ENCODE measurements at regions not wholly inside any gene's neighbourhood (a gene's known extent, or its start where the extent isn't known, plus 50 kb on each side); places are given as distances from the start of the nearest gene placed in this dataset.
"Not testable (repeated sequence)": the region's sequence is repeated elsewhere in the genome, so short reads cannot be mapped to it uniquely, and the experiment has no call there.

DNA sequence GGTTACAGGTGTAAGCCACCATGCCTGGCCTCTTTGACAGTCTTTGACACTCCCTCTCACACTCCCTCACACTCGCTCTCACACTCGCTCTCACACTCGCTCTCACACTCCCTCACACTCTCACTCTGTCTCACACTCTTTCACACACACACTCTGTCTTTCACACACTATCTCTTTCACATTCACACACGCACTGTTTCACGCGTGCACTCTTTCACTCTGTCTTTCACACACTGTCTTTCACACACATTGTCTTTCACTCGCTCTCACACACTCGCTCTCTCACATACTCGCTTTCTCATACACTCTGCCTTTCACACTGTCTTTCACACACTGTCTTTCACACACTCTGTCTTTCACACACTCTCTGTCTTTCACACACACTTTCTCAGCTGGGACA lies 167.1 kb upstream of the CXCL13 start:
- no peak for DNase-seq (ENCODE audit: extremely low read depth, low read depth)
- H3K4me3 ChIP-seq (replicated peaks; ENCODE audit: low read depth, low read length), result no peak overlapping the region
- TF ChIP-seq, protein P1, sequence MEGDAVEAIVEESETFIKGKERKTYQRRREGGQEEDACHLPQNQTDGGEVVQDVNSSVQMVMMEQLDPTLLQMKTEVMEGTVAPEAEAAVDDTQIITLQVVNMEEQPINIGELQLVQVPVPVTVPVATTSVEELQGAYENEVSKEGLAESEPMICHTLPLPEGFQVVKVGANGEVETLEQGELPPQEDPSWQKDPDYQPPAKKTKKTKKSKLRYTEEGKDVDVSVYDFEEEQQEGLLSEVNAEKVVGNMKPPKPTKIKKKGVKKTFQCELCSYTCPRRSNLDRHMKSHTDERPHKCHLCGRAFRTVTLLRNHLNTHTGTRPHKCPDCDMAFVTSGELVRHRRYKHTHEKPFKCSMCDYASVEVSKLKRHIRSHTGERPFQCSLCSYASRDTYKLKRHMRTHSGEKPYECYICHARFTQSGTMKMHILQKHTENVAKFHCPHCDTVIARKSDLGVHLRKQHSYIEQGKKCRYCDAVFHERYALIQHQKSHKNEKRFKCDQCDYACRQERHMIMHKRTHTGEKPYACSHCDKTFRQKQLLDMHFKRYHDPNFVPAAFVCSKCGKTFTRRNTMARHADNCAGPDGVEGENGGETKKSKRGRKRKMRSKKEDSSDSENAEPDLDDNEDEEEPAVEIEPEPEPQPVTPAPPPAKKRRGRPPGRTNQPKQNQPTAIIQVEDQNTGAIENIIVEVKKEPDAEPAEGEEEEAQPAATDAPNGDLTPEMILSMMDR (IDR thresholded peaks at IDR 0.05; ENCODE audit: low read depth, low read length, missing control alignments), result no peak

DNA sequence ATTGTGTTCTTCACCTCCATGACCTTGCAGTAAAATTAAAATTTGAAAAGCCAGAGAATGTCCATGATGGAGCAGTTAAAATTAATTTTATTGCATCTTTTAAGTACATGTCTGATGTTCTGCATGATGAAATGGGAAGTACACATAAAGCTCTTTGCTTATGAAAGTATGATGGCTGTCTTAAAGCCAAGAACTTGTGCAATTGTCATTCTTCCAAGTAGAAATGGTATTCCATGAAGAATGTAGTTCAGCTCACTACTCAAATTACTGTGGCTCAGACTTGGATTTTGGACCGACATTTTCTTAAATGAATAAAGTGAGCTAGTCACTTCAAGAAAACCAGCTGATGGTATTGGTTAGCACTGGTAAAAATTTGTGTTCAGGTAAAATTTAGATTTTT lies 161.7 kb upstream of the CXCL13 start:
- no peak for DNase-seq (ENCODE audit: extremely low read depth, low read depth)
- no peak overlapping the region for H3K4me3 ChIP-seq (replicated peaks; ENCODE audit: low read depth, low read length)
- TF ChIP-seq, protein P1 (IDR thresholded peaks at IDR 0.05; ENCODE audit: low read depth, low read length, missing control alignments), result no peak

DNA sequence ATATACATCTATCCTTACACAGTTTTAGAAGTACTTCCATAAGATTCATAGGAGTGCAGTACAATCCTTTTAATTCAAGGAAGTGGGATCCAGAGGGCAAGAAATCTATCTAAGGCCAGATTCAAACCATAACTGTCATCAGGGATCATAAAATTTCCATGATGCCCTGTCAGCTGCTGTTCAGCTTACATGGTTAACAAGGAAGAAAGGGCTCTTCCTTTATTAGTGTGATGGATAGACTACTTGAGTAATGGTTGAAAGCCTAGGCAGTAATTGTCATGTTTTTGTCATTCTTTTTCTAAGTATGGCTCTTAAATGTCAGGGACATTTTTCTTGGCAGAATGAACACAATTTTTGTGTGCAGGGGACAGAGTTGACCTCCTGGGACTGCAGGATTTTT lies 159.8 kb upstream of the CXCL13 start:
- TF ChIP-seq, protein P1 (IDR thresholded peaks at IDR 0.05; ENCODE audit: low read depth, low read length, missing control alignments), result no peak
- H3K4me3 ChIP-seq (replicated peaks; ENCODE audit: low read depth, low read length), result no peak overlapping the region
- no peak for DNase-seq (ENCODE audit: extremely low read depth, low read depth)

DNA sequence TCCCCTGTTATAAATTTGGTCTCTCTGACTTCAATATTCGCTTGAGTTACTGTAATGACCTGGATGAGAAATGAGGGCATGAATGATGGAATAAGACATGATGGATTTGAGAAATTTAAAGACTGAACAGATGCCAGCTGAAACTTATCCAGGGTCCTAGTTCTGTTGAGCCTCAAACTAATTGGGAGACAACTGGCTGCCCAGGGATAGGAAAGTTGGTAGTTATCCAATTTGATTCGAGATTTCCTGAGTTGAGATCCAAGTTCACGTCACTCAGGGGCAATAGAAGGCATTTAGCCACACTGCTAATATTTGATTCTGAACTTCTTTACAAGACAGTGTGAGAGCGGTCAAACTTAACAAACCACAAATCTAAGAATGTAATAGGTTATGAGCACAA lies 159.0 kb upstream of the CXCL13 start:
- DNase-seq (ENCODE audit: extremely low read depth, low read depth), result no peak
- TF ChIP-seq, protein P1 (IDR thresholded peaks at IDR 0.05; ENCODE audit: low read depth, low read length, missing control alignments), result no peak
- H3K4me3 ChIP-seq (replicated peaks; ENCODE audit: low read depth, low read length), result no peak overlapping the region

DNA sequence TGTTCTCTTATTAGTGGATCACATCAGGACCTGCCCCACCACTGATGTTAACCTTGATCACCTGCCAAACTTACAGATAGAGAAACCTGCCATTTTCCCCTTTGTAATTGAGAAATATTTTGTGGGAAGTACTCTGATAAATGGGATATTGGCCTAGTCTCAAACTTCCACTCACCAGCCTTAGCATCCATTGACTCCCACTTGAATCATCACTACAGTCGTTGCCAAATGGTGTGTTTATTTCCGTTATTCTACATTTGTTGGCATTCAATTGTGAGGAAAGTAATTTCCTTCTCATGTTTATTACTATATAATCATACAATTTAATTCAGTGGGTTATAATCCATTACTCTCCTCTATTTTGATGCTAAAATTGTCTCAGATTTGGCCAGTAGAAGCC lies 156.4 kb upstream of the CXCL13 start:
- no peak overlapping the region for H3K4me3 ChIP-seq (replicated peaks; ENCODE audit: low read depth, low read length)
- no peak for DNase-seq (ENCODE audit: extremely low read depth, low read depth)
- TF ChIP-seq, protein P1 (IDR thresholded peaks at IDR 0.05; ENCODE audit: low read depth, low read length, missing control alignments), result no peak

DNA sequence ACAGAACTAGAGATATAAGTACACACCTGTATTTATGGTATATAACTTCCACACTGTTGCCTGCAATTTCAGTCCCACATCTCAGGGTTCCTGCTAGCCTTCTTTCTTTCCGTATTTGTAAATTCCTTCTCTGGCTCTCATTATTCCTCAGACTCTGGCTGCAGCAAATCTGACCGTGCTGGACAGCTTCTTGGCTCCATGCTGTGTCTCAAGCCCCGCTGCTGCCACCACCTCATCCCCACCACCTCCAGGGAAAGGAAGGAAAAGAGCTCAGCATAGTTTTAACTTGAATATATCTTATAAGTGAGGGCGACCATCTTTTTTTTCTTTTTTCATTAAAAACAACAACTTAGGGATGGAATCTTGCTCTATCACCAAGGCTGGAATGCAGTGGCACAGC lies 155.6 kb upstream of the CXCL13 start:
- no peak for DNase-seq (ENCODE audit: extremely low read depth, low read depth)
- no peak overlapping the region for H3K4me3 ChIP-seq (replicated peaks; ENCODE audit: low read depth, low read length)
- TF ChIP-seq, protein P1 (IDR thresholded peaks at IDR 0.05; ENCODE audit: low read depth, low read length, missing control alignments), result no peak

DNA sequence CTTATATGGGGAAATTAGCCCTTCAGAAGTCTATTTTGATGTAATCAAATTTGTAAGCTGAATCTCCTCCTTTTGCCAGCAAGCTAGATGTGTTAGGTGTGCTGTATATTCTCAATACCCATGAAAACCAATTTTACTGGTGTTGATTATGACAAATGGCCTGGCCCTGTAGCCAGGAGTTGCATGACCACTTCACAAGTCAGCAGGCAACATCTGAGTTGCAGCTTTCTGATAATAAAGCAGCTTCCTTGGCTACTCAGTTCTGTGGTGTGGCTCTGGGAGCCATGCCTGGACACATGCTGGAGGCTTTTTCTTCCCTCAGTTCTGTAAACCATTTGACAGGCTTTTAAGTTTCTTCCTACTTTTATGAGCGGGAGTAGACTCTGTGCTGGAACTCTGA lies 154.1 kb upstream of the CXCL13 start:
- no peak for DNase-seq (ENCODE audit: extremely low read depth, low read depth)
- TF ChIP-seq, protein P1 (IDR thresholded peaks at IDR 0.05; ENCODE audit: low read depth, low read length, missing control alignments), result no peak
- H3K4me3 ChIP-seq (replicated peaks; ENCODE audit: low read depth, low read length), result no peak overlapping the region

DNA sequence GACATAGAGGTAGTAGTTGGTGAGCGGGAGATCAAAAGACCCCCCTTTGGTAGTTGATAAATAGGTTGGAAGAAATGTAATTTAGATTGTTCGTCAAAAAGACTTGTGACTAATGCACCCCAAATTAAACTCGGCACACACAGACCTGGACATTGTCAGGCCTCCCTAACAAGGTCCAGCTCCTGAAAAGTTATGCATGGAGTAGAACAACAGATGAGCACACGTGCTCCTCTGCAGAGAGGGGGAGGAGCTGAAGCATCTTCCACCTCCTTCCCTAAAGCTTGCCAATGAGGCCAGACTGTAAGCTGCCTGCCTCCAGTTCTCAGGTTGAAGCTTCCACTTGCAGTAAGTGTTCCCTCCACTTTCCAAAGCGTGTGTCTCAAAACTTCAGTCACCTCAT lies 153.5 kb upstream of the CXCL13 start:
- DNase-seq (ENCODE audit: extremely low read depth, low read depth); H3K4me3 ChIP-seq (replicated peaks; ENCODE audit: low read depth, low read length): not testable (repeated sequence)

Measured in HFF-Myc (cell line).